HepG2 (cell line): ENCODE measurements at regions not wholly inside any gene's neighbourhood (a gene's known extent, or its start where the extent isn't known, plus 50 kb on each side); places are given as distances from the start of the nearest gene placed in this dataset.

Experiments used
- ETV6 ChIP-seq: sonication (generic); formaldehyde crosslinking; conservative IDR thresholded peaks from 2 replicates; pipeline ENCODE4 v1.4.0; 2020; ENCODE audit warnings: missing genetic modification reagents
- FOXO1 ChIP-seq: sonication (generic); formaldehyde crosslinking; IDR thresholded peaks from 2 replicates; pipeline ENCODE4 v1.4.0; 2020; ENCODE audit warnings: missing genetic modification reagents
- HNRNPK ChIP-seq: fragments of 200-400 bp; formaldehyde crosslinking; IDR thresholded peaks from 2 replicates; pipeline ENCODE4 v1.6.1; 2018; ENCODE audit warnings: low read length, low read depth, moderate library complexity, mild to moderate bottlenecking; ENCODE audit not compliant: poor library complexity, severe bottlenecking
- RCOR2 ChIP-seq: IDR thresholded peaks from 2 replicates; pipeline ENCODE4 v1.6.1; 2016; ENCODE audit warnings: missing biosample characterization, missing genetic modification reagents
- THYN1 ChIP-seq: sonication (generic); formaldehyde crosslinking; IDR thresholded peaks from 2 replicates; pipeline ENCODE4 v1.8.1; 2023; ENCODE audit warnings: low read depth, mild to moderate bottlenecking, moderate library complexity, missing genetic modification reagents, borderline replicate concordance
- YEATS2 ChIP-seq: sonication (generic); formaldehyde crosslinking; IDR thresholded peaks from 2 replicates; pipeline ENCODE4 v1.4.0; 2020; ENCODE audit warnings: missing genetic modification reagents, borderline replicate concordance
- ZNF234 ChIP-seq: sonication (generic); formaldehyde crosslinking; conservative IDR thresholded peaks from 2 replicates; pipeline ENCODE4 v1.5.1; 2020; ENCODE audit warnings: mild to moderate bottlenecking, missing genetic modification reagents
- ZNF543 ChIP-seq: sonication (generic); formaldehyde crosslinking; IDR thresholded peaks from 2 replicates; pipeline ENCODE4 v1.4.0; 2020; ENCODE audit warnings: mild to moderate bottlenecking, missing genetic modification reagents
- TF ChIP-seq, protein P1 (sequence below): IDR thresholded peaks from 2 replicates; pipeline ENCODE4 v1.6.1; 2012; ENCODE audit warnings: low read depth, low read length, improper control_type of control experiment
- TF ChIP-seq, protein P2 (sequence below): sonication (generic); IDR thresholded peaks from 2 replicates; pipeline ENCODE4 v1.6.1; 2016; ENCODE audit warnings: low read depth, borderline replicate concordance
- TF ChIP-seq, protein P3 (sequence below): IDR thresholded peaks from 2 replicates; pipeline ENCODE4 v1.6.1; 2012; ENCODE audit warnings: inconsistent platforms
- TF ChIP-seq, protein P4 (sequence below): sonication (generic); formaldehyde crosslinking; conservative IDR thresholded peaks from 2 replicates; pipeline ENCODE4 v1.4.0; 2020; ENCODE audit warnings: missing genetic modification reagents
- TF ChIP-seq, protein P5 (sequence below): sonication (generic); formaldehyde crosslinking; IDR thresholded peaks from 2 replicates; pipeline ENCODE4 v1.4.0; 2020; ENCODE audit warnings: missing genetic modification reagents
- TF ChIP-seq, protein P6 (sequence below): IDR thresholded peaks from 2 replicates; pipeline ENCODE4 v1.6.1; 2016; ENCODE audit warnings: mild to moderate bottlenecking
- TF ChIP-seq, protein P7 (sequence below): IDR thresholded peaks from 2 replicates; pipeline ENCODE4 v1.6.1; 2016; ENCODE audit warnings: low read depth, borderline replicate concordance
- TF ChIP-seq, protein P8 (sequence below): sonication (generic); formaldehyde crosslinking; IDR thresholded peaks from 2 replicates; pipeline ENCODE4 v1.4.0; 2020; ENCODE audit warnings: missing genetic modification reagents
- TF ChIP-seq, protein P9 (sequence below): sonication (generic); formaldehyde crosslinking; IDR thresholded peaks from 2 replicates; pipeline ENCODE4 v1.8.1; 2023; ENCODE audit warnings: mild to moderate bottlenecking, missing genetic modification reagents

DNA sequence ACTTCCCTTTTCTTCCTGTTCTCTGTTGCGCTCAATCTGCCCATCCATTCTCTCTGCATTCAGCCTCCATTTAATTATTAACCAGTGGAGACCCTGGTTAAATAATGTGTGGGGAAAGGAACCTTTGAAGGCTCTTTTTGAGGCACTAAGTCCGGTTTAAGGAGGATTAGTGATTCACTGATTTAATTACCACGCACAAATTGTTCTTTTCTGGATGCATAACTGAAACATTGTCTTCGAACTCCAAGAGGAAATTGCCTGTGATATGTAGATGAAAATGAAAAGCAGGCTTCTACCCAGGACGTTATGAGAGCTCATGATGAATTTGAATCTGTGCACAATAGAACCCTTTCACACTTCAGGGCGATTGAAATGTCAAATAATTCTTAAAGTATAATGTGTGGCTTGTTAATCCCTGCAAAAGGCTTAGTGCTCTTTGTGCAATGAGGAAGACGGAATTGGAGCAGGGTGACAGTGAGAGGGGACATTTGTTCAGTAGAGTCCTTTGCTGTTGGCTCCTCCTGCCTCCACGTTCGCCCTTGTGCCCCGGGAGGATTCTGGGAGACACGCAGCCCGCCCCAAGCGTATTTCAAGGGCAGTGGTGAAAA, 51.1 kb upstream of the ZNF236 start (continued):
- TF ChIP-seq ZNF234 (CRISPR knock-in tag), result no peak
- TF ChIP-seq ETV6 (CRISPR knock-in tag), result no peak
- TF ChIP-seq, protein P1, sequence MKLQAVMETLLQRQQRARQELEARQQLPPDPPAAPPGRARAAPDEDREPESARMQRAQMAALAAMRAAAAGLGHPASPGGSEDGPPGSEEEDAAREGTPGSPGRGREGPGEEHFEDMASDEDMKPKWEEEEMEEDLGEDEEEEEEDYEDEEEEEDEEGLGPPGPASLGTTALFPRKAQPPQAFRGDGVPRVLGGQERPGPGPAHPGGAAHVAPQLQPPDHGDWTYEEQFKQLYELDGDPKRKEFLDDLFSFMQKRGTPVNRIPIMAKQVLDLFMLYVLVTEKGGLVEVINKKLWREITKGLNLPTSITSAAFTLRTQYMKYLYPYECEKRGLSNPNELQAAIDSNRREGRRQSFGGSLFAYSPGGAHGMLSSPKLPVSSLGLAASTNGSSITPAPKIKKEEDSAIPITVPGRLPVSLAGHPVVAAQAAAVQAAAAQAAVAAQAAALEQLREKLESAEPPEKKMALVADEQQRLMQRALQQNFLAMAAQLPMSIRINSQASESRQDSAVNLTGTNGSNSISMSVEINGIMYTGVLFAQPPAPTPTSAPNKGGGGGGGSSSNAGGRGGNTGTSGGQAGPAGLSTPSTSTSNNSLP, result peak; percentile 24; the same call in 1 of the 2 replicates
- TF ChIP-seq THYN1 (CRISPR knock-in tag), result no peak
- TF ChIP-seq ZNF543 (CRISPR knock-in tag), result no peak
- TF ChIP-seq, protein P2, sequence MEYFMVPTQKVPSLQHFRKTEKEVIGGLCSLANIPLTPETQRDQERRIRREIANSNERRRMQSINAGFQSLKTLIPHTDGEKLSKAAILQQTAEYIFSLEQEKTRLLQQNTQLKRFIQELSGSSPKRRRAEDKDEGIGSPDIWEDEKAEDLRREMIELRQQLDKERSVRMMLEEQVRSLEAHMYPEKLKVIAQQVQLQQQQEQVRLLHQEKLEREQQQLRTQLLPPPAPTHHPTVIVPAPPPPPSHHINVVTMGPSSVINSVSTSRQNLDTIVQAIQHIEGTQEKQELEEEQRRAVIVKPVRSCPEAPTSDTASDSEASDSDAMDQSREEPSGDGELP, result no peak
- no peak for TF ChIP-seq FOXO1
- TF ChIP-seq YEATS2, result no peak
- TF ChIP-seq, protein P3, sequence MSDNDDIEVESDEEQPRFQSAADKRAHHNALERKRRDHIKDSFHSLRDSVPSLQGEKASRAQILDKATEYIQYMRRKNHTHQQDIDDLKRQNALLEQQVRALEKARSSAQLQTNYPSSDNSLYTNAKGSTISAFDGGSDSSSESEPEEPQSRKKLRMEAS, result no peak
- TF ChIP-seq, protein P4, sequence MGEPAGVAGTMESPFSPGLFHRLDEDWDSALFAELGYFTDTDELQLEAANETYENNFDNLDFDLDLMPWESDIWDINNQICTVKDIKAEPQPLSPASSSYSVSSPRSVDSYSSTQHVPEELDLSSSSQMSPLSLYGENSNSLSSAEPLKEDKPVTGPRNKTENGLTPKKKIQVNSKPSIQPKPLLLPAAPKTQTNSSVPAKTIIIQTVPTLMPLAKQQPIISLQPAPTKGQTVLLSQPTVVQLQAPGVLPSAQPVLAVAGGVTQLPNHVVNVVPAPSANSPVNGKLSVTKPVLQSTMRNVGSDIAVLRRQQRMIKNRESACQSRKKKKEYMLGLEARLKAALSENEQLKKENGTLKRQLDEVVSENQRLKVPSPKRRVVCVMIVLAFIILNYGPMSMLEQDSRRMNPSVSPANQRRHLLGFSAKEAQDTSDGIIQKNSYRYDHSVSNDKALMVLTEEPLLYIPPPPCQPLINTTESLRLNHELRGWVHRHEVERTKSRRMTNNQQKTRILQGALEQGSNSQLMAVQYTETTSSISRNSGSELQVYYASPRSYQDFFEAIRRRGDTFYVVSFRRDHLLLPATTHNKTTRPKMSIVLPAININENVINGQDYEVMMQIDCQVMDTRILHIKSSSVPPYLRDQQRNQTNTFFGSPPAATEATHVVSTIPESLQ (CRISPR knock-in tag), result no peak
- TF ChIP-seq, protein P5, sequence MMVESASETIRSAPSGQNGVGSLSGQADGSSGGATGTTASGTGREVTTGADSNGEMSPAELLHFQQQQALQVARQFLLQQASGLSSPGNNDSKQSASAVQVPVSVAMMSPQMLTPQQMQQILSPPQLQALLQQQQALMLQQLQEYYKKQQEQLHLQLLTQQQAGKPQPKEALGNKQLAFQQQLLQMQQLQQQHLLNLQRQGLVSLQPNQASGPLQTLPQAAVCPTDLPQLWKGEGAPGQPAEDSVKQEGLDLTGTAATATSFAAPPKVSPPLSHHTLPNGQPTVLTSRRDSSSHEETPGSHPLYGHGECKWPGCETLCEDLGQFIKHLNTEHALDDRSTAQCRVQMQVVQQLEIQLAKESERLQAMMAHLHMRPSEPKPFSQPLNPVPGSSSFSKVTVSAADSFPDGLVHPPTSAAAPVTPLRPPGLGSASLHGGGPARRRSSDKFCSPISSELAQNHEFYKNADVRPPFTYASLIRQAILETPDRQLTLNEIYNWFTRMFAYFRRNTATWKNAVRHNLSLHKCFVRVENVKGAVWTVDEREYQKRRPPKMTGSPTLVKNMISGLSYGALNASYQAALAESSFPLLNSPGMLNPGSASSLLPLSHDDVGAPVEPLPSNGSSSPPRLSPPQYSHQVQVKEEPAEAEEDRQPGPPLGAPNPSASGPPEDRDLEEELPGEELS (CRISPR knock-in tag), result 0 out of 2 replicates have a peak, but pooled peaks have one; percentile 51
- TF ChIP-seq, protein P6, sequence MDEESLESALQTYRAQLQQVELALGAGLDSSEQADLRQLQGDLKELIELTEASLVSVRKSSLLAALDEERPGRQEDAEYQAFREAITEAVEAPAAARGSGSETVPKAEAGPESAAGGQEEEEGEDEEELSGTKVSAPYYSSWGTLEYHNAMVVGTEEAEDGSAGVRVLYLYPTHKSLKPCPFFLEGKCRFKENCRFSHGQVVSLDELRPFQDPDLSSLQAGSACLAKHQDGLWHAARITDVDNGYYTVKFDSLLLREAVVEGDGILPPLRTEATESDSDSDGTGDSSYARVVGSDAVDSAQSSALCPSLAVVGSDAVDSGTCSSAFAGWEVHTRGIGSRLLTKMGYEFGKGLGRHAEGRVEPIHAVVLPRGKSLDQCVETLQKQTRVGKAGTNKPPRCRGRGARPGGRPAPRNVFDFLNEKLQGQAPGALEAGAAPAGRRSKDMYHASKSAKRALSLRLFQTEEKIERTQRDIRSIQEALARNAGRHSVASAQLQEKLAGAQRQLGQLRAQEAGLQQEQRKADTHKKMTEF (CRISPR knock-in tag), result no peak
- TF ChIP-seq, protein P7, sequence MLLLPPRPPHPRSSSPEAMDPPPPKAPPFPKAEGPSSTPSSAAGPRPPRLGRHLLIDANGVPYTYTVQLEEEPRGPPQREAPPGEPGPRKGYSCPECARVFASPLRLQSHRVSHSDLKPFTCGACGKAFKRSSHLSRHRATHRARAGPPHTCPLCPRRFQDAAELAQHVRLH (CRISPR knock-in tag), result no peak
- TF ChIP-seq RCOR2 (CRISPR knock-in tag), result no peak
- TF ChIP-seq, protein P8, sequence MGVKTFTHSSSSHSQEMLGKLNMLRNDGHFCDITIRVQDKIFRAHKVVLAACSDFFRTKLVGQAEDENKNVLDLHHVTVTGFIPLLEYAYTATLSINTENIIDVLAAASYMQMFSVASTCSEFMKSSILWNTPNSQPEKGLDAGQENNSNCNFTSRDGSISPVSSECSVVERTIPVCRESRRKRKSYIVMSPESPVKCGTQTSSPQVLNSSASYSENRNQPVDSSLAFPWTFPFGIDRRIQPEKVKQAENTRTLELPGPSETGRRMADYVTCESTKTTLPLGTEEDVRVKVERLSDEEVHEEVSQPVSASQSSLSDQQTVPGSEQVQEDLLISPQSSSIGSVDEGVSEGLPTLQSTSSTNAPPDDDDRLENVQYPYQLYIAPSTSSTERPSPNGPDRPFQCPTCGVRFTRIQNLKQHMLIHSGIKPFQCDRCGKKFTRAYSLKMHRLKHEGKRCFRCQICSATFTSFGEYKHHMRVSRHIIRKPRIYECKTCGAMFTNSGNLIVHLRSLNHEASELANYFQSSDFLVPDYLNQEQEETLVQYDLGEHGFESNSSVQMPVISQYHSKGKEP, result no peak
- TF ChIP-seq HNRNPK, result no peak
- TF ChIP-seq, protein P9, sequence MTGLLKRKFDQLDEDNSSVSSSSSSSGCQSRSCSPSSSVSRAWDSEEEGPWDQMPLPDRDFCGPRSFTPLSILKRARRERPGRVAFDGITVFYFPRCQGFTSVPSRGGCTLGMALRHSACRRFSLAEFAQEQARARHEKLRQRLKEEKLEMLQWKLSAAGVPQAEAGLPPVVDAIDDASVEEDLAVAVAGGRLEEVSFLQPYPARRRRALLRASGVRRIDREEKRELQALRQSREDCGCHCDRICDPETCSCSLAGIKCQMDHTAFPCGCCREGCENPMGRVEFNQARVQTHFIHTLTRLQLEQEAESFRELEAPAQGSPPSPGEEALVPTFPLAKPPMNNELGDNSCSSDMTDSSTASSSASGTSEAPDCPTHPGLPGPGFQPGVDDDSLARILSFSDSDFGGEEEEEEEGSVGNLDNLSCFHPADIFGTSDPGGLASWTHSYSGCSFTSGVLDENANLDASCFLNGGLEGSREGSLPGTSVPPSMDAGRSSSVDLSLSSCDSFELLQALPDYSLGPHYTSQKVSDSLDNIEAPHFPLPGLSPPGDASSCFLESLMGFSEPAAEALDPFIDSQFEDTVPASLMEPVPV (CRISPR knock-in tag), result no peak
